ENCODE measurements at regions not wholly inside any gene's neighbourhood (a gene's known extent, or its start where the extent isn't known, plus 50 kb on each side); places are given as distances from the start of the nearest gene placed in this dataset.

- Mint-ChIP-seq H3K4me1 (no peaks in the 10 kb centered on the region), H3K9me3 (no peaks in the 10 kb centered on the region), H3K4me3 (no peak overlapping the region), H3K36me3 (no peaks in the 10 kb centered on the region), H3K27me3 (ENCODE audit: low read depth) (peaks cover 2% of the 10 kb centered on the region), H3K27ac (no peak overlapping the region)
- no peak for TF ChIP-seq CTCF (IDR thresholded peaks at IDR 0.05; ENCODE audit: unreplicated experiment)
- DNase-seq (ENCODE audit: low spot score in 2 of 2, unreplicated experiment in 2 of 2), result no peak
Observed at GRCh38 chr12:118524446-118524845, 148.1 kb downstream of the SUDS3 start.

GRCh38 chr12:118525216-118525615, 148.9 kb downstream of the SUDS3 start:
- Mint-ChIP-seq H3K27ac (no peak overlapping the region), H3K9me3 (no peaks in the 10 kb centered on the region), H3K36me3 (no peaks in the 10 kb centered on the region), H3K4me1 (no peaks in the 10 kb centered on the region), H3K27me3 (ENCODE audit: low read depth) (peaks cover under 1% of the 10 kb centered on the region), H3K4me3 (no peak overlapping the region)
- TF ChIP-seq CTCF (IDR thresholded peaks at IDR 0.05; ENCODE audit: unreplicated experiment), result no peak
- no peak for DNase-seq (ENCODE audit: low spot score in 2 of 2, unreplicated experiment in 2 of 2)

GRCh38 chr12:118526255-118527095, 150.1 kb downstream of the SUDS3 start:
- TF ChIP-seq CTCF (IDR thresholded peaks at IDR 0.05; ENCODE audit: unreplicated experiment), result no peak
- Mint-ChIP-seq H3K36me3 (no peaks in the 10 kb centered on the region), H3K4me3 (no peak overlapping the region), H3K27me3 (ENCODE audit: low read depth) (peaks cover 2% of the 10 kb centered on the region), H3K9me3 (no peaks in the 10 kb centered on the region), H3K4me1 (no peaks in the 10 kb centered on the region), H3K27ac (no peak overlapping the region)
- DNase-seq (ENCODE audit: low spot score in 2 of 2, unreplicated experiment in 2 of 2), result no peak

GRCh38 chr12:118527310-118527709, 151.0 kb downstream of the SUDS3 start:
- Mint-ChIP-seq H3K4me1 (no peaks in the 10 kb centered on the region), H3K27me3 (ENCODE audit: low read depth) (peaks cover 2% of the 10 kb centered on the region), H3K36me3 (no peaks in the 10 kb centered on the region), H3K9me3 (no peaks in the 10 kb centered on the region), H3K4me3 (no peak overlapping the region), H3K27ac (no peak overlapping the region)
- DNase-seq (ENCODE audit: low spot score in 2 of 2, unreplicated experiment in 2 of 2), result no peak
- no peak for TF ChIP-seq CTCF (IDR thresholded peaks at IDR 0.05; ENCODE audit: unreplicated experiment)

- Mint-ChIP-seq H3K36me3 (no peaks in the 10 kb centered on the region), H3K27me3 (ENCODE audit: low read depth) (peaks cover 5% of the 10 kb centered on the region), H3K9me3 (no peaks in the 10 kb centered on the region), H3K4me1 (no peaks in the 10 kb centered on the region), H3K27ac (no peak overlapping the region), H3K4me3 (no peak overlapping the region)
- TF ChIP-seq CTCF (IDR thresholded peaks at IDR 0.05; ENCODE audit: unreplicated experiment), result no peak
- no peak for DNase-seq (ENCODE audit: low spot score in 2 of 2, unreplicated experiment in 2 of 2)
Observed at GRCh38 chr12:118528625-118529024, 152.3 kb downstream of the SUDS3 start.
